Trophoblast cell (in vitro differentiated cells and primary cell): ENCODE measurements at regions not wholly inside any gene's neighbourhood (a gene's known extent, or its start where the extent isn't known, plus 50 kb on each side); places are given as distances from the start of the nearest gene placed in this dataset.

Experiments
- DNase-seq, 2 donors: peaks; one replicate each; pipeline ENCODE4 v3.0.0-alpha.2; 2016
- H2AFZ ChIP-seq: 2 replicates; pipeline ENCODE4 v1.6.1; 2013; ENCODE audit warnings: low read length, moderate library complexity, mild to moderate bottlenecking; ENCODE audit not compliant: insufficient read depth, poor library complexity
- H2AK5ac ChIP-seq: 2 replicates; pipeline ENCODE4 v1.6.1; 2013; ENCODE audit warnings: mild to moderate bottlenecking, low read length
- H2BK120ac ChIP-seq: 2 replicates; pipeline ENCODE4 v1.6.1; 2013; ENCODE audit warnings: low read length, mild to moderate bottlenecking, moderate library complexity; ENCODE audit not compliant: insufficient read depth, poor library complexity
- H2BK12ac ChIP-seq: 2 replicates; pipeline ENCODE4 v1.6.1; 2013; ENCODE audit warnings: mild to moderate bottlenecking, low read length, moderate library complexity
- H2BK5ac ChIP-seq: 2 replicates; pipeline ENCODE4 v1.6.1; 2013; ENCODE audit warnings: low read length, low read depth, moderate library complexity, mild to moderate bottlenecking; ENCODE audit not compliant: poor library complexity
- H3K14ac ChIP-seq: 2 replicates; pipeline ENCODE4 v1.6.1; 2013; ENCODE audit warnings: mild to moderate bottlenecking, low read length
- H3K18ac ChIP-seq: 2 replicates; pipeline ENCODE4 v1.6.1; 2013; ENCODE audit warnings: mild to moderate bottlenecking, low read length
- H3K23ac ChIP-seq: 2 replicates; pipeline ENCODE4 v1.6.1; 2013; ENCODE audit warnings: low read length
- H3K27ac ChIP-seq: 2 replicates; pipeline ENCODE4 v1.5.1; 2013; ENCODE audit warnings: low read depth, mild to moderate bottlenecking, inconsistent platforms, low read length, moderate library complexity
- H3K27me3 ChIP-seq: 2 replicates; pipeline ENCODE4 v1.6.1; 2013; ENCODE audit warnings: inconsistent platforms, mild to moderate bottlenecking, low read length, moderate library complexity; ENCODE audit not compliant: insufficient read depth
- H3K36me3 ChIP-seq, 2 experiments: 1 replicate in 1 of 2; 2 replicates in 1 of 2; pipeline ENCODE4 v1.6.1; 2013; ENCODE audit warnings: low read length in 2 of 2, mild to moderate bottlenecking in 2 of 2, moderate library complexity in 1 of 2; ENCODE audit not compliant: insufficient read depth in 2 of 2, control insufficient read depth in 1 of 2
- H3K4ac ChIP-seq: 2 replicates; pipeline ENCODE4 v1.6.1; 2013; ENCODE audit warnings: low read depth, mild to moderate bottlenecking, low read length, moderate library complexity
- H3K4me1 ChIP-seq, 2 experiments: 1 replicate in 1 of 2; 2 replicates in 1 of 2; pipeline ENCODE4 v1.6.1; 2013; ENCODE audit warnings: low read length in 2 of 2, mild to moderate bottlenecking in 2 of 2, moderate library complexity in 1 of 2; ENCODE audit not compliant: insufficient read depth in 2 of 2, control insufficient read depth in 1 of 2
- H3K4me2 ChIP-seq: 2 replicates; pipeline ENCODE4 v1.6.1; 2013; ENCODE audit warnings: inconsistent platforms, mild to moderate bottlenecking, low read length, moderate library complexity
- H3K4me3 ChIP-seq: 2 replicates; pipeline ENCODE4 v1.5.1; 2013; ENCODE audit warnings: mild to moderate bottlenecking, low read depth, low read length, inconsistent platforms
- H3K79me1 ChIP-seq: one replicate; pipeline ENCODE4 v1.6.1; 2013; ENCODE audit warnings: low read length
- H3K79me2 ChIP-seq: 2 replicates; pipeline ENCODE4 v1.6.1; 2013; ENCODE audit warnings: low read length, mild to moderate bottlenecking; ENCODE audit not compliant: control insufficient read depth, insufficient read depth, poor library complexity
- H3K9ac ChIP-seq: 2 replicates; pipeline ENCODE4 v1.6.1; 2013; ENCODE audit warnings: mild to moderate bottlenecking, low read length
- H3K9me3 ChIP-seq: 2 replicates; pipeline ENCODE4 v1.6.1; 2013; ENCODE audit warnings: low read depth, mild to moderate bottlenecking, control low read depth, inconsistent platforms, low read length; ENCODE audit not compliant: insufficient read depth
- H4K12ac ChIP-seq: 2 replicates; pipeline ENCODE4 v1.6.1; 2013; ENCODE audit warnings: low read depth, mild to moderate bottlenecking, low read length, moderate library complexity
- H4K8ac ChIP-seq: 2 replicates; pipeline ENCODE4 v1.6.1; 2013; ENCODE audit warnings: low read depth, mild to moderate bottlenecking, low read length, moderate library complexity
- H4K91ac ChIP-seq: one replicate; pipeline ENCODE4 v1.6.1; 2013; ENCODE audit warnings: low read depth, mild to moderate bottlenecking, low read length, moderate library complexity
- WGBS: extraction: QIAGEN DNeasy Blood & Tissue Kit; methylation state at CpG from one replicate; pipeline ENCODE4 v1.1.7; 2013; ENCODE audit warnings: missing lambda C conversion rate; ENCODE audit not compliant: insufficient read length, insufficient coverage; ENCODE audit errors: extremely low coverage; 5-methylcytosine and 5-hydroxymethylcytosine counted together

- H3K4me1 ChIP-seq = peaks cover 7 to 11% of the 10 kb centered on the region in 2 experiments
- no peaks in the 10 kb centered on the region for H3K79me1 ChIP-seq
- no peaks in the 10 kb centered on the region for H3K27me3 ChIP-seq
- no peak overlapping the region for H2BK120ac ChIP-seq
- H3K4ac ChIP-seq = no peak overlapping the region
- no peak overlapping the region for H2BK5ac ChIP-seq
- H2BK12ac ChIP-seq = no peak overlapping the region
- H3K4me3 ChIP-seq = no peak overlapping the region
- peak overlapping the region; percentile 56 for H3K4me2 ChIP-seq
- WGBS = no CpG with 5 or more reads among the region's 3 CpGs
- H3K27ac ChIP-seq = no peak overlapping the region
- H3K36me3 ChIP-seq = no peaks in the 10 kb centered on the region
- H4K12ac ChIP-seq = no peak overlapping the region
- H3K18ac ChIP-seq = no peak overlapping the region
- no peaks in the 10 kb centered on the region for H3K9me3 ChIP-seq
- DNase-seq = no peak
- no peak overlapping the region for H2AFZ ChIP-seq
- H3K9ac ChIP-seq = no peak overlapping the region
- no peak overlapping the region for H2AK5ac ChIP-seq
- no peak overlapping the region for H3K14ac ChIP-seq
- no peak overlapping the region for H4K8ac ChIP-seq
- no peak overlapping the region for H3K23ac ChIP-seq
- no peak overlapping the region for H4K91ac ChIP-seq
- H3K79me2 ChIP-seq = no peaks in the 10 kb centered on the region
Measured at GRCh38 chr9:73037613-73038012, 84.8 kb upstream of the ALDH1A1 start.

- no peak overlapping the region for H3K18ac ChIP-seq
- H3K23ac ChIP-seq = no peak overlapping the region
- no peaks in the 10 kb centered on the region for H3K79me2 ChIP-seq
- DNase-seq = no peak
- H2AK5ac ChIP-seq = no peak overlapping the region
- no peaks in the 10 kb centered on the region for H3K27me3 ChIP-seq
- H3K9me3 ChIP-seq = no peaks in the 10 kb centered on the region
- no peak overlapping the region for H3K4ac ChIP-seq
- no peak overlapping the region for H4K8ac ChIP-seq
- H3K9ac ChIP-seq = no peak overlapping the region
- no peak overlapping the region for H2BK120ac ChIP-seq
- no CpG with 5 or more reads among the region's 2 CpGs for WGBS
- no peak overlapping the region for H3K4me2 ChIP-seq
- H3K14ac ChIP-seq = no peak overlapping the region
- no peak overlapping the region for H4K91ac ChIP-seq
- H4K12ac ChIP-seq = no peak overlapping the region
- no peaks in the 10 kb centered on the region for H3K79me1 ChIP-seq
- no peak overlapping the region for H2BK12ac ChIP-seq
- H3K4me3 ChIP-seq = no peak overlapping the region
- H3K4me1 ChIP-seq = peaks cover 7 to 11% of the 10 kb centered on the region in 2 experiments
- no peak overlapping the region for H2AFZ ChIP-seq
- H3K36me3 ChIP-seq = no peaks in the 10 kb centered on the region
- H2BK5ac ChIP-seq = no peak overlapping the region
- H3K27ac ChIP-seq = no peak overlapping the region
Measured at GRCh38 chr9:73034962-73035361, 82.1 kb upstream of the ALDH1A1 start.

DNA sequence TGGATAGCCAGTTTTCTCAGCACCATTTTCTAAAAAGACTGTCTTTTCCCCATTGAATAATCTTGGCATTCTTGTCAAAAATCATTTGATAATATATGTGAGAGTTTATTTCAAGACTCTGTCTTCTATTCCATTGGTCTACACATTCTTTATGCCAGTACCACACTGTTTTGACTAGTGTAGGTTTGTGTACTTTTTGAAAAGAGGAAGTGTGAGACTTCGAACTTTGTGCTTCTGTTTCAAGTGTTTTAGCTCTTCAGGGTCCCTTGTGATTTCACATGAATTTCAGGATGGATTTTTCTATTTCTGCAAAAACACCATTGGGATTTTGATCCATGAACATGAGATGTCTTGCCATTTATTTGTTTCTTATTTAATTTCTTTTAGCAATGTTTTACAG is 78.5 kb upstream of the ALDH1A1 start:
- Histone ChIP-seq H4K12ac (no peak overlapping the region), H3K27me3 (no peaks in the 10 kb centered on the region), H3K18ac (no peak overlapping the region), H3K4me2 (no peak overlapping the region), H3K79me2 (no peaks in the 10 kb centered on the region), H2AFZ (no peak overlapping the region), H4K91ac (no peak overlapping the region), H3K36me3 (no peaks in the 10 kb centered on the region), H2BK120ac (no peak overlapping the region), H3K27ac (no peak overlapping the region), H3K4ac (no peak overlapping the region), H3K9me3 (no peaks in the 10 kb centered on the region), H3K4me1 (no peaks in the 10 kb centered on the region), H3K79me1 (no peaks in the 10 kb centered on the region), H3K14ac (no peak overlapping the region), H2AK5ac (no peak overlapping the region), H4K8ac (no peak overlapping the region), H2BK5ac (no peak overlapping the region), H2BK12ac (no peak overlapping the region), H3K9ac (no peak overlapping the region), H3K4me3 (no peak overlapping the region), H3K23ac (no peak overlapping the region)
- no CpG with 5 or more reads among the region's 1 CpG for WGBS
- no peak for DNase-seq

GRCh38 chr9:73030370-73031030 is 77.6 kb upstream of the ALDH1A1 start:
- no peak overlapping the region for H3K14ac ChIP-seq
- H2BK120ac ChIP-seq = no peak overlapping the region
- no CpG with 5 or more reads among the region's 5 CpGs for WGBS
- H3K36me3 ChIP-seq = no peaks in the 10 kb centered on the region
- no peak for DNase-seq
- H4K91ac ChIP-seq = no peak overlapping the region
- H3K27ac ChIP-seq = no peak overlapping the region
- no peaks in the 10 kb centered on the region for H3K4me1 ChIP-seq
- no peaks in the 10 kb centered on the region for H3K27me3 ChIP-seq
- no peak overlapping the region for H3K4me2 ChIP-seq
- no peak overlapping the region for H2BK5ac ChIP-seq
- no peak overlapping the region for H3K23ac ChIP-seq
- no peak overlapping the region for H2AFZ ChIP-seq
- no peaks in the 10 kb centered on the region for H3K79me2 ChIP-seq
- H3K18ac ChIP-seq = no peak overlapping the region
- no peaks in the 10 kb centered on the region for H3K9me3 ChIP-seq
- no peak overlapping the region for H3K4me3 ChIP-seq
- H4K8ac ChIP-seq = no peak overlapping the region
- no peaks in the 10 kb centered on the region for H3K79me1 ChIP-seq
- no peak overlapping the region for H2AK5ac ChIP-seq
- no peak overlapping the region for H4K12ac ChIP-seq
- H3K4ac ChIP-seq = no peak overlapping the region
- H3K9ac ChIP-seq = no peak overlapping the region
- no peak overlapping the region for H2BK12ac ChIP-seq
